ENCODE measurements at regions not wholly inside any gene's neighbourhood (a gene's known extent, or its start where the extent isn't known, plus 50 kb on each side); places are given as distances from the start of the nearest gene placed in this dataset.

GRCh38 chr20:50250679-50251382 lies 60.2 kb downstream of the CEBPB start:
- Histone ChIP-seq H4K8ac (ENCODE audit: low read depth, low read length) (no peak overlapping the region), H3K4ac (ENCODE audit: low read length) (no peak overlapping the region), H2BK120ac (ENCODE audit: low read depth, low read length) (no peak overlapping the region), H2AFZ (ENCODE audit: low read length) (no peak overlapping the region), H3K14ac (ENCODE audit: low read length) (peak overlapping the region; percentile 58), H2BK15ac (ENCODE audit: low read length) (no peak overlapping the region), H2BK12ac (ENCODE audit: low read length) (no peak overlapping the region), H4K91ac (ENCODE audit: low read depth, low read length, poor library complexity) (no peak overlapping the region), H3K9me3 (replicated peaks in 1 of 2; ENCODE audit: control insufficient read depth in 2 of 2, insufficient read depth in 1 of 2, low read depth in 1 of 2, low read length in 2 of 2) (no peaks in the 10 kb centered on the region), H3K4me1 (ENCODE audit: control insufficient read depth in 2 of 2, insufficient read depth in 1 of 2, low read depth in 1 of 2, low read length in 2 of 2) (no peaks in the 10 kb centered on the region), H2BK5ac (ENCODE audit: low read length) (peak overlapping the region; percentile 3), H3K9ac (ENCODE audit: low read depth, low read length, poor library complexity) (no peak overlapping the region), H3K4me2 (ENCODE audit: insufficient read depth, low read length, poor library complexity, severe bottlenecking) (no peak overlapping the region), H3K27me3 (ENCODE audit: control insufficient read depth in 3 of 3, insufficient read depth in 3 of 3, low read depth in 1 of 3, low read length in 3 of 3) (peaks cover 0 to 16% (median 0%) of the 10 kb centered on the region in 3 experiments), H3K27ac (replicated peaks; ENCODE audit: low read length) (no peak overlapping the region), H2AK5ac (ENCODE audit: low read depth, low read length) (peak overlapping the region; percentile 87), H3K36me3 (replicated peaks in 1 of 2; ENCODE audit: control insufficient read depth in 2 of 2, insufficient read depth in 2 of 2, low read length in 2 of 2) (no peaks in the 10 kb centered on the region), H3K23ac (ENCODE audit: low read depth, low read length, poor library complexity) (no peak overlapping the region), H3K79me1 (ENCODE audit: low read depth, low read length) (no peaks in the 10 kb centered on the region), H3K4me3 (ENCODE audit: low read length in 2 of 2) (no peak overlapping the region), H3K18ac (ENCODE audit: low read length) (peak overlapping the region; percentile 21)
- WGBS, 2 donors (ENCODE audit: extremely low coverage in 2 of 2, insufficient read length in 2 of 2, insufficient replicate concordance in 1 of 2): no CpG with 5 or more reads among the region's 15 CpGs
- DNase-seq (ENCODE audit: low spot score): no peak

GRCh38 chr20:50251383-50251748 lies 60.7 kb downstream of the CEBPB start:
- H3K18ac ChIP-seq (ENCODE audit: low read length): no peak overlapping the region
- no peak for DNase-seq (ENCODE audit: low spot score)
- WGBS, 2 donors (ENCODE audit: extremely low coverage in 2 of 2, insufficient read length in 2 of 2, insufficient replicate concordance in 1 of 2): no CpG with 5 or more reads among the region's 11 CpGs

GRCh38 chr20:50251992-50252511 lies 61.4 kb downstream of the CEBPB start:
- DNase-seq (ENCODE audit: low spot score): no peak
- H2BK15ac ChIP-seq (ENCODE audit: low read length): no peak overlapping the region
- peaks cover 0 to 14% (median 0%) of the 10 kb centered on the region in 3 experiments for H3K27me3 ChIP-seq (ENCODE audit: control insufficient read depth in 3 of 3, insufficient read depth in 3 of 3, low read depth in 1 of 3, low read length in 3 of 3)
- no peak overlapping the region for H4K8ac ChIP-seq (ENCODE audit: low read depth, low read length)
- no peak overlapping the region for H4K91ac ChIP-seq (ENCODE audit: low read depth, low read length, poor library complexity)
- no peak overlapping the region for H3K4me2 ChIP-seq (ENCODE audit: insufficient read depth, low read length, poor library complexity, severe bottlenecking)
- no peaks in the 10 kb centered on the region for H3K9me3 ChIP-seq (replicated peaks in 1 of 2; ENCODE audit: control insufficient read depth in 2 of 2, insufficient read depth in 1 of 2, low read depth in 1 of 2, low read length in 2 of 2)
- no peak overlapping the region for H3K23ac ChIP-seq (ENCODE audit: low read depth, low read length, poor library complexity)
- WGBS, 2 donors (ENCODE audit: extremely low coverage in 2 of 2, insufficient read length in 2 of 2, insufficient replicate concordance in 1 of 2): no CpG with 5 or more reads among the region's 7 CpGs
- H3K4ac ChIP-seq (ENCODE audit: low read length): no peak overlapping the region
- no peak overlapping the region for H2BK12ac ChIP-seq (ENCODE audit: low read length)
- no peak overlapping the region for H3K18ac ChIP-seq (ENCODE audit: low read length)
- no peaks in the 10 kb centered on the region for H3K4me1 ChIP-seq (ENCODE audit: control insufficient read depth in 2 of 2, insufficient read depth in 1 of 2, low read depth in 1 of 2, low read length in 2 of 2)
- H2AK5ac ChIP-seq (ENCODE audit: low read depth, low read length): no peak overlapping the region
- no peak overlapping the region for H3K27ac ChIP-seq (replicated peaks; ENCODE audit: low read length)
- no peaks in the 10 kb centered on the region for H3K79me1 ChIP-seq (ENCODE audit: low read depth, low read length)
- H3K14ac ChIP-seq (ENCODE audit: low read length): no peak overlapping the region
- no peak overlapping the region for H2BK5ac ChIP-seq (ENCODE audit: low read length)
- H3K9ac ChIP-seq (ENCODE audit: low read depth, low read length, poor library complexity): no peak overlapping the region
- H2AFZ ChIP-seq (ENCODE audit: low read length): no peak overlapping the region
- no peak overlapping the region for H3K4me3 ChIP-seq (ENCODE audit: low read length in 2 of 2)
- H2BK120ac ChIP-seq (ENCODE audit: low read depth, low read length): no peak overlapping the region
- H3K36me3 ChIP-seq (replicated peaks in 1 of 2; ENCODE audit: control insufficient read depth in 2 of 2, insufficient read depth in 2 of 2, low read length in 2 of 2): no peaks in the 10 kb centered on the region

More at GRCh38 chr20:50251383-50251748, 60.7 kb downstream of the CEBPB start:
- Histone ChIP-seq H2BK15ac (ENCODE audit: low read length) (no peak overlapping the region), H2AFZ (ENCODE audit: low read length) (no peak overlapping the region), H2BK5ac (ENCODE audit: low read length) (peak overlapping the region; percentile 3), H4K91ac (ENCODE audit: low read depth, low read length, poor library complexity) (no peak overlapping the region), H3K4me1 (ENCODE audit: control insufficient read depth in 2 of 2, insufficient read depth in 1 of 2, low read depth in 1 of 2, low read length in 2 of 2) (no peaks in the 10 kb centered on the region), H3K9me3 (replicated peaks in 1 of 2; ENCODE audit: control insufficient read depth in 2 of 2, insufficient read depth in 1 of 2, low read depth in 1 of 2, low read length in 2 of 2) (no peaks in the 10 kb centered on the region), H3K4ac (ENCODE audit: low read length) (no peak overlapping the region), H2BK12ac (ENCODE audit: low read length) (no peak overlapping the region), H3K36me3 (replicated peaks in 1 of 2; ENCODE audit: control insufficient read depth in 2 of 2, insufficient read depth in 2 of 2, low read length in 2 of 2) (no peaks in the 10 kb centered on the region), H3K4me2 (ENCODE audit: insufficient read depth, low read length, poor library complexity, severe bottlenecking) (no peak overlapping the region), H3K9ac (ENCODE audit: low read depth, low read length, poor library complexity) (no peak overlapping the region), H4K8ac (ENCODE audit: low read depth, low read length) (no peak overlapping the region), H3K27me3 (ENCODE audit: control insufficient read depth in 3 of 3, insufficient read depth in 3 of 3, low read depth in 1 of 3, low read length in 3 of 3) (peaks cover 0 to 16% (median 0%) of the 10 kb centered on the region in 3 experiments), H3K14ac (ENCODE audit: low read length) (peak overlapping the region; percentile 33), H3K27ac (replicated peaks; ENCODE audit: low read length) (no peak overlapping the region), H2BK120ac (ENCODE audit: low read depth, low read length) (no peak overlapping the region), H3K79me1 (ENCODE audit: low read depth, low read length) (no peaks in the 10 kb centered on the region), H3K23ac (ENCODE audit: low read depth, low read length, poor library complexity) (no peak overlapping the region), H2AK5ac (ENCODE audit: low read depth, low read length) (no peak overlapping the region), H3K4me3 (ENCODE audit: low read length in 2 of 2) (no peak overlapping the region)

- H2BK5ac ChIP-seq (ENCODE audit: low read length): no peak overlapping the region
- H3K4me2 ChIP-seq (ENCODE audit: insufficient read depth, low read length, poor library complexity, severe bottlenecking): no peak overlapping the region
These were observed 62.1 kb downstream of the CEBPB start for GRCh38 chr20:50252701-50253100.

More at GRCh38 chr20:50252701-50253100, 62.1 kb downstream of the CEBPB start:
- WGBS, 2 donors (ENCODE audit: extremely low coverage in 2 of 2, insufficient read length in 2 of 2, insufficient replicate concordance in 1 of 2): no CpG with 5 or more reads among the region's 7 CpGs
- no peak for DNase-seq (ENCODE audit: low spot score)
- no peak overlapping the region for H4K91ac ChIP-seq (ENCODE audit: low read depth, low read length, poor library complexity)
- no peak overlapping the region for H3K27ac ChIP-seq (replicated peaks; ENCODE audit: low read length)
- H3K27me3 ChIP-seq (ENCODE audit: control insufficient read depth in 3 of 3, insufficient read depth in 3 of 3, low read depth in 1 of 3, low read length in 3 of 3): peaks cover 0 to 8% (median 0%) of the 10 kb centered on the region in 3 experiments
- H3K4me3 ChIP-seq (ENCODE audit: low read length in 2 of 2): no peak overlapping the region
- H2AFZ ChIP-seq (ENCODE audit: low read length): no peak overlapping the region
- no peak overlapping the region for H2AK5ac ChIP-seq (ENCODE audit: low read depth, low read length)
- no peaks in the 10 kb centered on the region for H3K4me1 ChIP-seq (ENCODE audit: control insufficient read depth in 2 of 2, insufficient read depth in 1 of 2, low read depth in 1 of 2, low read length in 2 of 2)
- no peak overlapping the region for H3K14ac ChIP-seq (ENCODE audit: low read length)
- no peak overlapping the region for H2BK15ac ChIP-seq (ENCODE audit: low read length)
- no peaks in the 10 kb centered on the region for H3K36me3 ChIP-seq (replicated peaks in 1 of 2; ENCODE audit: control insufficient read depth in 2 of 2, insufficient read depth in 2 of 2, low read length in 2 of 2)
- H2BK120ac ChIP-seq (ENCODE audit: low read depth, low read length): no peak overlapping the region
- H3K23ac ChIP-seq (ENCODE audit: low read depth, low read length, poor library complexity): no peak overlapping the region
- H3K4ac ChIP-seq (ENCODE audit: low read length): no peak overlapping the region
- no peak overlapping the region for H4K8ac ChIP-seq (ENCODE audit: low read depth, low read length)
- no peak overlapping the region for H3K9ac ChIP-seq (ENCODE audit: low read depth, low read length, poor library complexity)
- H3K18ac ChIP-seq (ENCODE audit: low read length): no peak overlapping the region
- no peaks in the 10 kb centered on the region for H3K79me1 ChIP-seq (ENCODE audit: low read depth, low read length)
- H2BK12ac ChIP-seq (ENCODE audit: low read length): no peak overlapping the region
- H3K9me3 ChIP-seq (replicated peaks in 1 of 2; ENCODE audit: control insufficient read depth in 2 of 2, insufficient read depth in 1 of 2, low read depth in 1 of 2, low read length in 2 of 2): no peaks in the 10 kb centered on the region

All from neuronal stem cell (in vitro differentiated cells).